Activated naive CD8-positive, alpha-beta T cell treated with anti-CD3 and anti-CD28 coated beads, Interleukin-2, amount 50 U/mL, for 24 hours (primary cell): ENCODE measurements at regions not wholly inside any gene's neighbourhood (a gene's known extent, or its start where the extent isn't known, plus 50 kb on each side); places are given as distances from the start of the nearest gene placed in this dataset.
"Not testable (repeated sequence)": the region's sequence is repeated elsewhere in the genome, so short reads cannot be mapped to it uniquely, and the experiment has no call there.

ENCODE experiments used
- ATAC-seq: fragments of 150-1000 bp; cut with Tn5 transposase; one replicate; pipeline ENCODE4 v1.10.0; 2021
- DNase-seq: peaks from one replicate; pipeline ENCODE4 v3.0.0; 2021
- H3K27ac Mint-ChIP-seq: one replicate; pipeline ENCODE4 v1.8.0; 2021; ENCODE audit warnings: mild to moderate bottlenecking, mixed read lengths
- H3K27me3 Mint-ChIP-seq: one replicate; pipeline ENCODE4 v1.8.0; 2021; ENCODE audit warnings: mixed read lengths
- H3K36me3 Mint-ChIP-seq: one replicate; pipeline ENCODE4 v1.8.0; 2021; ENCODE audit warnings: low read depth, mixed read lengths
- H3K4me1 Mint-ChIP-seq: one replicate; pipeline ENCODE4 v1.8.0; 2021; ENCODE audit warnings: mixed read lengths
- H3K4me3 Mint-ChIP-seq: one replicate; pipeline ENCODE4 v1.8.0; 2021; ENCODE audit warnings: mild to moderate bottlenecking, moderate library complexity, mixed read lengths
- H3K9me3 Mint-ChIP-seq: one replicate; pipeline ENCODE4 v1.8.0; 2021; ENCODE audit warnings: mixed read lengths

DNA sequence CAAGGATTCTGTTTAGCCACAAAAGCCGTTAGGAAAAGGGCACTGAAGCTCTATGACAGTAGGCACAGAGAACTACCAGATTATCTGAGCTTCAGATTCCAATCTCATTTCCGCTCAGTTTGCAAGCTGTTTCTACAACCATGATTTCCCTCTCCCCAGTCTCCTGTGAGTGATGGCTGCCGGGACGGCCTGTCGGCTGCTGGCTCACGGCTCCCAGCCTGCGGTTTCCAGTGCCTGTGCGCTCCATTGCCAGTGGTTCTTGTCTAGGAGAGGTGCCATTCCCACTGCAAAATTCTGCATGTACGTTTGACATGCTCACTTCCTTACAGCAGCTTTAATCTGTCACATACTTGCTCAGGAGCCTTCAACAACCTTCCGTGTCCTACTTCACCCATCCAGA is 429.1 kb upstream of the FRG1 start:
- Mint-ChIP-seq H3K4me3 (no peak overlapping the region), H3K27ac (no peak overlapping the region), H3K36me3 (no peaks in the 10 kb centered on the region), H3K9me3 (peaks cover 9% of the 10 kb centered on the region), H3K27me3 (no peaks in the 10 kb centered on the region), H3K4me1 (no peaks in the 10 kb centered on the region)
- DNase-seq (no peak), ATAC-seq (no peak)

DNA sequence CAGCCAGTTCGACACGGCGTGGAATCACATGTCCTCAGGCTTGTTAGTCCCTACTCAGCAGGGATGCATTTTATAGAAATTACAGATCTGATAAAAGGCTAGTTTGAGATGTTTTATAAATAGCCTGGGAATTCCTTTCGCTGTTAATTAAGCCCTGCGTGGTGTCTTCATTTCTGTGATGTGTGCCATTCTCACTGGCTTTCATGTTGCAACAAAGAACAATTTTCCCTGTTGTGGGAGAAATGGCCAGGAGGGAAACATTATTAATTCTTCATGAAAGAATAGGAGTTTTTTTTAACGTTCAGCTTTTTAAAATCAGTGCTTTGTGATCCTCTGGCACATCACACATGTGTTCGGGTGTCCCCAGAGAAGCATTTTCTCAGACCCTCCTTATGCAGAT is 427.3 kb upstream of the FRG1 start:
- H3K4me1 Mint-ChIP-seq: no peaks in the 10 kb centered on the region
- H3K9me3 Mint-ChIP-seq: peaks cover 9% of the 10 kb centered on the region
- no peaks in the 10 kb centered on the region for H3K36me3 Mint-ChIP-seq
- no peak overlapping the region for H3K27ac Mint-ChIP-seq
- H3K4me3 Mint-ChIP-seq: no peak overlapping the region
- DNase-seq: no peak
- ATAC-seq: no peak
- no peaks in the 10 kb centered on the region for H3K27me3 Mint-ChIP-seq

DNA sequence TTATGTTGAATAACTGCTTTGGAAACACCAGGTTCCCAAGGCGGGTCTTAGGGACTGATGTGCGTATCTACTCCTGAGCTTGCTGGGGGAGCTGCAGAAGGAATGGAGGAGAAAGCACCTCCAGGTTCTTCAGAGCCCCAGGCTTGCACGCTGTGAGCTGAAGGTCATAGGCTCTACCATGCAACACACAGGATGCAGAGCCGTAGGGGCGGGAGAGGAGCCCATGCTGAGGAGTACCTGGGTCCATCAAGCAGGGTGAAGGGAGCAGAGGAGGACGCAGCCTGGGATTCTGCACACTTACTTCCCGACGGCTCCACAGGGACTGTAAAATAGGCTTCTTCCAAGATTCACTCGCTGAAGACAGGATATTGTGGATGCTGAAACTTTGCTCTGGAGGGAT is 426.5 kb upstream of the FRG1 start:
- no peak for ATAC-seq
- H3K4me3 Mint-ChIP-seq: no peak overlapping the region
- no peak for DNase-seq
- H3K36me3 Mint-ChIP-seq: no peaks in the 10 kb centered on the region
- H3K9me3 Mint-ChIP-seq: peaks cover 7% of the 10 kb centered on the region
- no peaks in the 10 kb centered on the region for H3K4me1 Mint-ChIP-seq
- H3K27ac Mint-ChIP-seq: no peak overlapping the region
- H3K27me3 Mint-ChIP-seq: no peaks in the 10 kb centered on the region

GRCh38 chr4:189516902-189517301 is 423.8 kb upstream of the FRG1 start:
- DNase-seq (no peak), ATAC-seq (no peak)
- no peaks in the 10 kb centered on the region for H3K4me1 Mint-ChIP-seq
- H3K4me3 Mint-ChIP-seq: no peak overlapping the region
- peaks cover 7% of the 10 kb centered on the region for H3K9me3 Mint-ChIP-seq
- H3K27me3 Mint-ChIP-seq: no peaks in the 10 kb centered on the region
- H3K36me3 Mint-ChIP-seq: no peaks in the 10 kb centered on the region
- no peak overlapping the region for H3K27ac Mint-ChIP-seq

DNA sequence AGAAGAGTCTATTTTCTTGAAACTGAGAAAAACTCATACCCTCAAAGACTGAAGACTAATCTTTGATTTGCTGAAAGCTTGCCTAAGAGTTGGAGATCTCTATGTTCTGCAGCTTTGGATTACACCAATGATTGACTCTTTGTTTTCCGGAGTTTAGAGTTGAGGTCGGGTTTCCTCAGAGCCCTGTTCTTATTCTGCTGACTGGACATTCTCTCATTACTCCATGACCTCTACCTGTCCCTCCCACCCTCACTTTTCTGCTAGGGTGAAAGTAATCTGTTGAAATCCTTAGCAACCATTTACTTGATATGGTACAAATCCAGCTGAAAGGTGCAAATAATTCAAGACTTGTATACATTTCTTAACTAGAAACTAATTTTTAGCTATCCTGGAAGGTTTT is 421.5 kb upstream of the FRG1 start:
- DNase-seq (no peak), ATAC-seq (no peak)
- Mint-ChIP-seq H3K4me3 (no peak overlapping the region), H3K9me3 (peaks cover 12% of the 10 kb centered on the region), H3K36me3 (no peaks in the 10 kb centered on the region), H3K4me1 (no peaks in the 10 kb centered on the region), H3K27me3 (no peaks in the 10 kb centered on the region), H3K27ac (no peak overlapping the region)

DNA sequence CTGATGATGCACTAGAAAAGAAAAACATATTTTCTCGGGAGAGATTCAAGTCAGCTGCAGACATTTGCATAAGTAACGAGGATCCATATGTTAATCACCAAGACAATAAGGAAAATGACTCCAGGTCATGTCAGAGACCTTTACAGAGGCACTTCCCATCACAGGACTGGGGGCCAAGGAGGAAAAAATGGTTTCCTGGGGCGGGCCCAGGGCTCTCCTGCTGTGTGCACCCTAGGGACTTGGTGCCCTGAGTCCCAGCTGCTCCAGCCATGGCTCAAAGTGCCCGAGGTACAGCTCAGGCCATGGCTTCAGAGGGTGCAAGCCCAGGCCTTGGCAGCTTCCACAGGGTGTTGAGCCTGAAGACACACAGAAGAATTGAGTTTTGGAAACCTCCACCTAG is 415.4 kb upstream of the FRG1 start:
- H3K4me3 Mint-ChIP-seq: no peak overlapping the region
- peaks cover 3% of the 10 kb centered on the region for H3K36me3 Mint-ChIP-seq
- H3K27ac Mint-ChIP-seq: no peak overlapping the region
- no peaks in the 10 kb centered on the region for H3K27me3 Mint-ChIP-seq
- no peaks in the 10 kb centered on the region for H3K4me1 Mint-ChIP-seq
- ATAC-seq (no peak), DNase-seq (no peak)
- H3K9me3 Mint-ChIP-seq: peaks cover 40% of the 10 kb centered on the region

- Mint-ChIP-seq H3K27me3 (no peaks in the 10 kb centered on the region), H3K27ac (no peak overlapping the region), H3K4me3 (no peak overlapping the region), H3K9me3 (peaks cover 33% of the 10 kb centered on the region), H3K4me1 (no peaks in the 10 kb centered on the region), H3K36me3 (no peaks in the 10 kb centered on the region)
- DNase-seq (no peak), ATAC-seq (no peak)
These were observed 409.8 kb upstream of the FRG1 start for GRCh38 chr4:189530848-189531247.

DNA sequence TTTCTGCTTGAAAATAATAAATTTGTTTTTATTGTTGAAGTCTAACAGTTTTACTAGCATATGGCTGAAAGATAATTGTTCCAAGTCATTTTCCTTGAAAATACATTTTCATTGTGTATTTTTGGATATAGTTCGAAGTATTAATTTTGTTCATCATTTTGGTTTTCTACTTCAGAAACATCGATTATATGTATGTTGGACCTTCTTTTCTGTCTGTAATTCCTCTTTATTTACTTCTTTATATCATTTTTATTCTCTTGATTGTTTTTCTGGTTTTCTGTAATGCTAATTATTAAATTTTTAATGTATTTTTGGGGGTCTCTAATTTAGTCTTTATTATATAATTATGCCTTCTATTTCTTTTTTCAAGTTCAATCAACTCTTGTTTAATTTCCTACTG is 407.1 kb upstream of the FRG1 start:
- no peaks in the 10 kb centered on the region for H3K36me3 Mint-ChIP-seq
- no peaks in the 10 kb centered on the region for H3K27me3 Mint-ChIP-seq
- no peak for DNase-seq
- no peak for ATAC-seq
- no peaks in the 10 kb centered on the region for H3K4me1 Mint-ChIP-seq
- H3K4me3 Mint-ChIP-seq: no peak overlapping the region
- H3K27ac Mint-ChIP-seq: no peak overlapping the region
- peaks cover 19% of the 10 kb centered on the region for H3K9me3 Mint-ChIP-seq

- no peaks in the 10 kb centered on the region for H3K4me1 Mint-ChIP-seq
- H3K36me3 Mint-ChIP-seq: no peaks in the 10 kb centered on the region
- ATAC-seq (no peak), DNase-seq (no peak)
- H3K4me3 Mint-ChIP-seq: no peak overlapping the region
- peaks cover 3% of the 10 kb centered on the region for H3K9me3 Mint-ChIP-seq
- H3K27ac Mint-ChIP-seq: no peak overlapping the region
- no peaks in the 10 kb centered on the region for H3K27me3 Mint-ChIP-seq
These were observed 393.1 kb upstream of the FRG1 start for GRCh38 chr4:189547559-189547958.

GRCh38 chr4:189548484-189549125 is 392.1 kb upstream of the FRG1 start:
- no peak overlapping the region for H3K27ac Mint-ChIP-seq
- no peaks in the 10 kb centered on the region for H3K27me3 Mint-ChIP-seq
- H3K9me3 Mint-ChIP-seq: peaks cover 3% of the 10 kb centered on the region
- DNase-seq (no peak), ATAC-seq (no peak)
- no peak overlapping the region for H3K4me3 Mint-ChIP-seq
- H3K4me1 Mint-ChIP-seq: no peaks in the 10 kb centered on the region
- H3K36me3 Mint-ChIP-seq: no peaks in the 10 kb centered on the region

GRCh38 chr4:189551931-189552670 is 388.6 kb upstream of the FRG1 start:
- not testable (repeated sequence) for H3K27ac Mint-ChIP-seq, H3K4me1 Mint-ChIP-seq, DNase-seq, H3K27me3 Mint-ChIP-seq, H3K36me3 Mint-ChIP-seq, H3K4me3 Mint-ChIP-seq, H3K9me3 Mint-ChIP-seq, ATAC-seq

DNA sequence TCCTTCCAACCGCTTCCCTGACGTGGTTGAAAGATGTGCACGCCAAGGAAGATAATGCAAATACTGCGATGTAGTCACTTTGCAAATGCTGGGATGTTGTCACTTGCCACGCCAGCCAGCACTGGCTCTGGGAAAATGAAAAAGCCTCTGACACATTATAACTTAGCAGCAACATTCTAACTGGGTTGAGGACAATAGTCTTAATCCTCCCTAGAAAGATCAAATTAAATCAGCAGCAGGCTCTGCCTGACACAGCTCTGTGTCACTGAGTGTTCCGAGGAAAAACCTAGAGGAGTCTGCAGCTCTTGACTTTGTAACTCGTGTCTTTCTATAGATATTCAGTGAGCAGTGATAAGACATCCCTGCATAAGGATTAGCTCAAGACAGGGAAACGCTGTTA is 380.1 kb upstream of the FRG1 start:
- ATAC-seq: not testable (repeated sequence)

DNA sequence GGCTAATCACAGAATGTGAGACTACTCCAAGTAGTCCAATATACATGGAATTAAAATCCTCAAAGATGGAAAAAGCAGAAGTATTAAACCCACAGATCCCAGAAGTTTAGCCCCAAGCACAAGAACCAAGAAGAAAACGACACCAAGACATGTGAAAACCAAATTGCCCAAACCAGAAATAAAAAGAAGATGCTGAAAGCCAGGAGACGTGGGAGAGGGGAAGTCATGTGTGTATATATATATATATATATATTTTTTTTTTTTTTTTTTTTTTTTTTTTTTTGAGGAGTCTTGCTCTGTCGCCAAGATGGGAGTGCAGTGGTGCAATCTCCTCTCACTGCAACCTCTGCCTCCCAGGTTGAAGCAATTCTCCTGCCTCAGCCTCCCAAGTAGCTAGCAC is 376.9 kb upstream of the FRG1 start:
- H3K27me3 Mint-ChIP-seq, H3K4me1 Mint-ChIP-seq, H3K4me3 Mint-ChIP-seq, H3K36me3 Mint-ChIP-seq, H3K27ac Mint-ChIP-seq, H3K9me3 Mint-ChIP-seq, ATAC-seq, DNase-seq: not testable (repeated sequence)

More for the DNA sequence above, 380.1 kb upstream of the FRG1 start:
- not testable (repeated sequence) for H3K4me3 Mint-ChIP-seq, H3K36me3 Mint-ChIP-seq, H3K9me3 Mint-ChIP-seq, H3K27me3 Mint-ChIP-seq, DNase-seq, H3K27ac Mint-ChIP-seq, H3K4me1 Mint-ChIP-seq

DNA sequence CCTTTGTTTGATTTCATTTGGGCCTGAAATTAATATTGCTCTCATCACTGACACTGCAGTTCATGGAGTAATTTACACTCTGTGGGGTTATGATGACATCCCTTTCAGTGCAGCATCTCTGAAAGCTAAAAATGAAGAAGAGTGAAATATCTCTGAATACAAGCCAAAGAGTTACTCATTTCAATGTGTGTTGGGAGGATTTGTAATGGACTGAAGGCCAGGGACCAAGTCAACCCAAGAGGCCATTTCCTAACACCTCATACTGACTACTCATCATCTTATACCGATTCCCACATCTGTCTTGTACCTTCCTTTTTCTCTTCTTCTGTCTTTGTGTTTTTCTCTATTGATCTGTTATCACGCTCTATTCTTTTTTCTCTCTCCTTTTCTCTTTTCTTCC is 374.4 kb upstream of the FRG1 start:
- not testable (repeated sequence) for ATAC-seq, DNase-seq, H3K36me3 Mint-ChIP-seq, H3K27me3 Mint-ChIP-seq, H3K9me3 Mint-ChIP-seq, H3K4me1 Mint-ChIP-seq, H3K27ac Mint-ChIP-seq, H3K4me3 Mint-ChIP-seq

- not testable (repeated sequence) for H3K27me3 Mint-ChIP-seq, H3K9me3 Mint-ChIP-seq, H3K27ac Mint-ChIP-seq, DNase-seq, ATAC-seq, H3K36me3 Mint-ChIP-seq, H3K4me1 Mint-ChIP-seq, H3K4me3 Mint-ChIP-seq
These were observed 373.8 kb upstream of the FRG1 start for GRCh38 chr4:189566900-189567299.
